Activated T-helper 17 cell treated with anti-CD3 and anti-CD28 coated beads, Interleukin-2, amount 50 U/mL, for 72 hours (primary cell): ENCODE measurements at regions not wholly inside any gene's neighbourhood (a gene's known extent, or its start where the extent isn't known, plus 50 kb on each side); places are given as distances from the start of the nearest gene placed in this dataset.

ENCODE experiments used
- ATAC-seq: fragments of 150-1000 bp; cut with Tn5 transposase; replicated peaks from 2 replicates; pipeline ENCODE4 v1.10.0; 2021; ENCODE audit warnings: mild to moderate bottlenecking, moderate library complexity
- H3K27ac Mint-ChIP-seq: one replicate; pipeline ENCODE4 v1.8.0; 2022; ENCODE audit warnings: mixed read lengths
- H3K27me3 Mint-ChIP-seq: one replicate; pipeline ENCODE4 v1.8.0; 2022; ENCODE audit warnings: mixed read lengths
- H3K36me3 Mint-ChIP-seq: one replicate; pipeline ENCODE4 v1.8.0; 2022; ENCODE audit warnings: low read depth, mild to moderate bottlenecking, mixed read lengths
- H3K4me1 Mint-ChIP-seq: one replicate; pipeline ENCODE4 v1.8.0; 2022; ENCODE audit warnings: mixed read lengths
- H3K4me3 Mint-ChIP-seq: one replicate; pipeline ENCODE4 v1.8.0; 2022; ENCODE audit warnings: mild to moderate bottlenecking, mixed read lengths
- H3K9me3 Mint-ChIP-seq: one replicate; pipeline ENCODE4 v1.8.0; 2022; ENCODE audit warnings: mixed read lengths

DNA sequence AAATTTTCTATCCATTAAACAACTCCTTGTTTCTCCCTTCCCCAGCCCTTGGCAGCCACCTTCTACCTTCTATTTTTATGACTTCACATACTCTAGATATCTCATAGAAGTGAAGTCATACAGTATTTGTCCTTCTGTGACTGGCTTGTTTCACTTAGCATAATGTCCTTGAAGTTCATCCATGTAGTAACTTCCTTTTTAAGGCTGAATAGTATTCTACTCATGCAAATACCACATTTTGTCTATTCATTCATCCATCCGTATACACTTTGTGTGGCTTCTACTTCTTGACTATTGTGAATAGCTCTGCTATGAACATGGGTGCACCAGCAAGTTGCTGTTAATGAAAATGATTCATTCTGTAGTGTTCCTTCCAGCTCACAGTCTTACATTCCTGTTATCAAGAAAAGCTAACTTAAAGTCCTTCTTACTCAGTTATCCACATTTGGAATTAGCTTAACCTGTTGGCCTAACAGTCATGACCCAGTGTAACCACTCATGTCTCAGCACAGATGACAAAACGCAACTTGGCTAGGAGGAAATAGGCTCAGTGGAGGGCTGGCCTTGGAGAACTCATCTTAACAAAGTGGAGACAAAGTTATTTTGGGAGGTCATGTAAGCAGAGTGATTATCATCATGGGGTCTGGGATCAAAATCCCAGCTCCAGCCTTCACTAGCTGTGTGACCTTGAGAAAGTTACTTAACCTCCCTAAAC, 129.7 kb upstream of the MAP3K1 start:
- peaks cover 52% of the 10 kb centered on the region for H3K4me1 Mint-ChIP-seq
- H3K27me3 Mint-ChIP-seq: no peaks in the 10 kb centered on the region
- H3K9me3 Mint-ChIP-seq: peaks cover 4% of the 10 kb centered on the region
- no peak overlapping the region for H3K27ac Mint-ChIP-seq
- peak; percentile 64 for ATAC-seq
- H3K36me3 Mint-ChIP-seq: no peaks in the 10 kb centered on the region
- peak overlapping the region; percentile 40 for H3K4me3 Mint-ChIP-seq

DNA sequence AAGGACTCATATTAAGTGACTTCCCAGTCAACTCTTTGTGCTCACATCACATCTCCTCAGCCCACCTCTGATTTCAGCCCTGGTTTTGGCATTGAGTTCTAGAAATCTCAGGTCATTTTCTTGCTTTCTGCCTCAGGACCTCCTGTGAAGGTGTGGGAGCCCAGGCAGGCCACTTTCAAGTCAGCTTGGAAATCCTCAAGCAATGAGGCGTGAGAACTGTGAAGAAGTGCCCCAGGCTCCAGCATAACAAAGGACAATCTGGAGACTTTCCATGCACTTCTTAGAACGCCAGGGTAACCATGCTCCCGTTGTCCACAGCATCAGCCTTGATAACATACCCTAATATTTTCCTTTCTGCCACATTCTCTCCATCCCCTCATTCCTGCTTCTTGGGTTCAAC, 131.2 kb upstream of the MAP3K1 start:
- Mint-ChIP-seq H3K4me1 (peaks cover 41% of the 10 kb centered on the region), H3K36me3 (no peaks in the 10 kb centered on the region), H3K4me3 (peak overlapping the region; percentile 4), H3K27me3 (no peaks in the 10 kb centered on the region), H3K27ac (no peak overlapping the region), H3K9me3 (peaks cover 4% of the 10 kb centered on the region)
- ATAC-seq: no peak

DNA sequence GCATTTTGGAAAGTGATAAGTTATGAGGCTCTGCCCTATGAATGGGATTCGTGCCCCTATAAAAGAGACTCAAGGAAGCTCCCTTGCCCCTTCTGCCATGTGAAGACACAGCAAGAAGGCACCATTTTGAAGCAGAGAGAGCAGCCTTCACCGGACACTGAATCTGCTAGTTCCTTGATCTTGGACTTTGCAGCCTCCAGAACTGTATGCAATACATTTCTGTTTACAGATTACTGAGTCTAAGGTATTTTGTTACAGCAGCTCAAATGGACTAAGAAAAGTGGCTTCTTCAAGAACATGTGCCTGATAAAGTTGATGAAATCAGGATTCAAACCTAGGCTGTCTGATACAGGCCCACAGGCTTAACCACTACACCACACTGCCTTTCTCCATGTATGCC, 131.6 kb upstream of the MAP3K1 start:
- H3K36me3 Mint-ChIP-seq: no peaks in the 10 kb centered on the region

DNA sequence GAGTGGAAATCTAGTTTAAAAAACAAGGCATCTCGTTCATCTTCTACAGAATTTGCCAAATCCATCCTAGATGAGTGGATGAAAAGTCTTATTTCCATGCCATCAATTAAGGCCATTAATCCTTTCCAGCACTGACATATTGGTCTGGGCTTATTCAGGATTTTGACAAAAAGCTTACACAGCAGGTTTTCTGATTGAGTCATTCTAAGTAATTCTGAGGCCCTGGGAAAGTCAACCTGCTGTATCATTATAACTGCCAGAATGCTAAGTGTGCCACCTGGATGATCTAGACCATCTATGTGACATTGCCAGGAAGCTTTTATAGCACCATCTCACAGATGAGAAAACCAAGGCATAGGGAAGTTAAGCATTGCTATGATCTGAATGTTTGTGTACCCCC, 132.1 kb upstream of the MAP3K1 start:
- ATAC-seq: no peak
- no peaks in the 10 kb centered on the region for H3K27me3 Mint-ChIP-seq
- peaks cover 38% of the 10 kb centered on the region for H3K4me1 Mint-ChIP-seq
- peaks cover 4% of the 10 kb centered on the region for H3K9me3 Mint-ChIP-seq
- H3K27ac Mint-ChIP-seq: no peak overlapping the region
- H3K4me3 Mint-ChIP-seq: no peak overlapping the region
- no peaks in the 10 kb centered on the region for H3K36me3 Mint-ChIP-seq

More for the DNA sequence above, 131.6 kb upstream of the MAP3K1 start:
- H3K27me3 Mint-ChIP-seq: no peaks in the 10 kb centered on the region
- H3K4me3 Mint-ChIP-seq: no peak overlapping the region
- peaks cover 43% of the 10 kb centered on the region for H3K4me1 Mint-ChIP-seq
- no peak overlapping the region for H3K27ac Mint-ChIP-seq
- ATAC-seq: no peak
- H3K9me3 Mint-ChIP-seq: peaks cover 4% of the 10 kb centered on the region

DNA sequence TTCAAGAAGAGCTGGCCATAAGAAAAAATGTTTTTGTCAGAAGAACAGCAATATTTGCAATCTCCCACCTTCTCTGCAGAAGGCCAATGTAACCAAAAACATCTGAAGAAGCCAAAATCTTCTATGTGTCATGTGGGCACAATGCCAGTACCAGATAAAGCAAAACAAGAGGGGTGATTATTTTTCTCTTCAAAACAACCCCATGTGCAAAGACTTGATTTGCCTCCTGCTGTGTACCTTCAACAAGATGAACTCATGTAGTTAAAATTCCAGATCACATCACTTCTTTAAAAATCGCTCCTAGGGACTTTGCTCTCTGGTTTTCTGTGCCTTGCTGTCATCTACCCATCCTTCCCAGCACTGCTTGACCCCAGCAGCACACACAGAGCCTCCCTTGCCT, 134.0 kb upstream of the MAP3K1 start:
- no peak for ATAC-seq
- no peaks in the 10 kb centered on the region for H3K36me3 Mint-ChIP-seq
- H3K4me1 Mint-ChIP-seq: peaks cover 31% of the 10 kb centered on the region
- H3K9me3 Mint-ChIP-seq: peaks cover 4% of the 10 kb centered on the region
- H3K4me3 Mint-ChIP-seq: no peak overlapping the region
- no peak overlapping the region for H3K27ac Mint-ChIP-seq
- no peaks in the 10 kb centered on the region for H3K27me3 Mint-ChIP-seq

DNA sequence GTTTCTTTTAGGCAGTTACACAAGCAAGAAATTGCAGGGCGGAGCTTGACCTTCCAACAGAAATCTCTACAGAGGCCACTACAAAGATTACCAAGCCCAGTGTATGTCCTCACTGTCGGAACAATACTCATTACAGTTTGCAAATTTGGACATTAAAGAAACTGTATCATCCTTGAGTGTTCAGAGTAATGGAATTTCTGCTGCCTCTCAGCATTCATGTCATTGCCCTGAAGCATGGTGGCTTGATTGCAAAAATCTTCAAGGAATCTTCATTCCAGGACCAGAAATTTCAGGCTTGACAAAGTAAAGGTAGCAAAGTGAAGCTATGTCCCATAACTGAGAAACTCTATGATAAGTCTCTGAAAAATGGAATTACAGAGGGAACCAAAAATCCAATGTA, 134.6 kb upstream of the MAP3K1 start:
- Mint-ChIP-seq H3K4me1 (peaks cover 29% of the 10 kb centered on the region), H3K36me3 (no peaks in the 10 kb centered on the region), H3K4me3 (no peak overlapping the region), H3K9me3 (peaks cover 4% of the 10 kb centered on the region), H3K27ac (no peak overlapping the region), H3K27me3 (no peaks in the 10 kb centered on the region)
- ATAC-seq: no peak

DNA sequence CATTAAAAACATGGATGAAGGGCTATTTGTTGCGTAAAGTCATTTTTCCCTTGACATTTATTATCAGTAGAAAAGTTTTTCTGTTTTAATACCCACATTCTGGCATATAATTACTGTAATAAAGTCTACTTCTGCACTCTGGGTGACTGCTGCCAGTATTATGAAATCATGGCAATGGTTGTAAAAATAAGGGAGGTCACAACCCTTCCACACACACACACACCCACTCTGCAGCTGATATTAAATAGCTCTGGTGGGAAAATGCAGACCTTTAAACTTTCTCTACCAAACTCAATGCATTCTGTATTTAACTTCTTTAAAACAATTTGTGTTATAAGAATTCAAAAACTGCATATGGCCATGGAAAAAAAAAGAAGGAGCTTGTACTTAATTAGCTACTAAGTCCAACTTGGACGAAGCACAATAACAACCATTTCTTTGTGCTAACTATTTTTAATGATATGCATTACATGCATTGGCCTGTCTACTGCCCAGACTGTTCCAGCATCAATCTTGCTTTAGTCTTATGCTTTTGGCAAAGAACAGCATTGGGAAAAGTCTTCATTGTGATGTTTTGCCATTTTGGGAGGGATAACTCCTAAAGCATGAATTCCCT, 137.6 kb upstream of the MAP3K1 start:
- Mint-ChIP-seq H3K27me3 (no peaks in the 10 kb centered on the region), H3K9me3 (peaks cover 8% of the 10 kb centered on the region), H3K36me3 (no peaks in the 10 kb centered on the region), H3K4me3 (no peak overlapping the region), H3K27ac (no peak overlapping the region), H3K4me1 (peaks cover 27% of the 10 kb centered on the region)
- ATAC-seq: no peak

DNA sequence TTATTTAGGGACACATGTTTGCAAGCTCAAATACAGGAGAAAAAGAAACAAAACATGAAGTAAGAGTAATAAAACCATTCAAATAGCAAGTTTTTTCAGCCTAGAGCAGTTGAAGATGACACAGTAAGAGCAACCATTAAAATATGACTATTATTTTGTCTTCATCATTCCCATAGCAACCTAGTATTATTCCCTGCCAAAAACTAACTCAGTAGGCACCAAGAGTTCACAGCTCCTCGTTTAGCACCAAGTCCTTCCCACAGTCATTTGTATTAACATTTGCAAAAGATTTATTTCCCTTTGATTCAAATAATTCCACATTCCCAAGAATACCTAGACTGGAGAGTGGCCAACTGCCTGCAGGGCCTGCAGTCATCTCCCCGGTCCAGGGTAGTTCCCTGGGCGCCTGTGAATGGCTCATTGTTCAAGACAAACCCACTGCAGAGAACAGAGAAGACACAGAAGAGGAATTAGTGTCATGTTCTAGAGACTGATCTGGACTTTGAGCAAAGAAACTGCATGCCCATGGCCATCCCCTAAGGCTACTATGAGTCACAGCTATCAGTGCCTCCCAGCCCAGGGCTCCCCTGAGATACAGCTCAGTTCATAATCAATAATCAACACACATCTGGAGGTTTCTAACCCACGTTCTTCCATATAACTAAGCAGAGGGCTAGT, 139.1 kb upstream of the MAP3K1 start:
- Mint-ChIP-seq H3K27ac (peak overlapping the region; percentile 7), H3K9me3 (peaks cover 4% of the 10 kb centered on the region), H3K4me1 (peaks cover 18% of the 10 kb centered on the region), H3K36me3 (no peaks in the 10 kb centered on the region), H3K4me3 (no peak overlapping the region), H3K27me3 (no peaks in the 10 kb centered on the region)
- ATAC-seq: no peak

DNA sequence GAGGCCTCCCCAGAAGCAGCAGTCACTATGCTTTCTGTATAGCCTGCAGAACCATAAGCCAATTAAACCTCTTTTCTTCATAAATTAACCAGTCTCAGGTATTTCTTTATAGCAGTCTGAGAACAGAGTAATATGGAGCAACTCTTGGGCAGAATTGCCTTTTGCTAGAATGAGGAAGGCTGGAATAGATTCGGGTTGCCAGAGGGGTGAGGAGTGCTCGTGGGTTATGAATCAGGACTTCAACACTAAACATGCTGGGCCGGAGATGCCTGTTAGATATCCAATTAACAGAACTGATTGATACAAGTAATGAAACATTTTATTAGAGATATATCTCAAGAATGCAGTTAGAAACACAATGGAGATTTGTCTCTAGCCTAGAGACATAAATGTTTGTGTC, 140.9 kb upstream of the MAP3K1 start:
- Mint-ChIP-seq H3K9me3 (peaks cover 4% of the 10 kb centered on the region), H3K4me3 (no peak overlapping the region), H3K27me3 (no peaks in the 10 kb centered on the region), H3K27ac (no peak overlapping the region), H3K36me3 (no peaks in the 10 kb centered on the region), H3K4me1 (peaks cover 22% of the 10 kb centered on the region)
- ATAC-seq: no peak

DNA sequence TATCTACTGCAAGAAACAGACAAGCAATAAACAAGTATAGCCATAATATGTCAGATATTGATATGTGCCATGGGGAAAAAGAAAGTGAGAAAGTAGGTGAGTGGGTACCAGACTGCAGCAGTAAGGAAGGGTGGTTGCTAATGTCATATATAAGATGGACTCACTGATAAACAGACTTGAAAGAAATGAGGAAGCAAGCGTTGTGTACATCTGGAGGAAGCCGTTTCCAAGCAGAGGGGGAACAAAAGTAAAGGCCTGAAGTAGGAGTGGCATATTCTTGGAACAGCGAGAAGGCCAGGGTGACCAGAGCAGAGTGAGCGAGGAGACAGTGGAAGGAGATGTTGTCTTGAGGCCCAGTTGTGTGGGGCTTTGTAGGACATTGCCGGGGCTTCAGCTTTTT, 142.2 kb upstream of the MAP3K1 start:
- Mint-ChIP-seq H3K27ac (no peak overlapping the region), H3K4me1 (peaks cover 18% of the 10 kb centered on the region), H3K27me3 (no peaks in the 10 kb centered on the region), H3K36me3 (no peaks in the 10 kb centered on the region), H3K9me3 (peaks cover 4% of the 10 kb centered on the region), H3K4me3 (peak overlapping the region; percentile 7)
- ATAC-seq: no peak

DNA sequence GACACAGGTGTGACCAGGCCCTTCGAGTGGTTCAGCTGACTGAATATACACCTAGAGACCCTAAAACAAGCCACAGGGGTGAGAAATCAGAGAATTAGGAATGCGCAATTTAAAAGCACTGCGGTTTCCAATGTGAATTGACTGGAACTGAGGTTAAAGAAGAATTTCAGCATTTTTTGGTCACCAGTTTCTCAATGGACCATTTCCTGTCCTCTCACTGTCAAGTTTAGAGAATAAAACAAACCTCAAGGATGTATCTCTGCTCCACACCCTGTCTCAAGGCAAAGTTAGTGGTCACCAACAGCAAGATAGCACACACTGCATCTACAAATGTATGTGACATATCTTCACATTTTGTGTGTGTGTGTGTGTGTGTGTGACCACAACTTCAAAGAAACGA, 143.8 kb upstream of the MAP3K1 start:
- Mint-ChIP-seq H3K27ac (no peak overlapping the region), H3K36me3 (no peaks in the 10 kb centered on the region), H3K27me3 (no peaks in the 10 kb centered on the region), H3K4me3 (no peak overlapping the region), H3K4me1 (peaks cover 23% of the 10 kb centered on the region), H3K9me3 (peaks cover 4% of the 10 kb centered on the region)
- ATAC-seq: no peak

DNA sequence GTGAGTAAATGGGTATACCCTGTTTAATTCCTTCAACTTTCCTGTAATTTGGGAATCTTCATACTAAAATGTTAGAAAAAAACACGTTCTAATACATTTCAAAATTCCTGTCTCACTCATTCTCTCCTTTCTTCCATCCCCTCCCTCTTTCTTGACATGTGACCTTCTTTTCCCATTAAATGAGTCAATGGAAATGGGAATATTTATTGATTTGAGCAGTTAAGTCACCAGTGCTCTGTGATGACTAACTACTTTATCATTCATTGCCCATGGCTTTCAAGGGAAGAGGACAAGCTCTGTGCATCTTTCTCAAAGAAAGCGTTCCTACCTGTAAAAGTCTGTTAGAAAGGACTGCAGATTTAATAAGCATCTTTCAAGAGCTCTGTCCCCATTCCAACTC, 144.4 kb upstream of the MAP3K1 start:
- Mint-ChIP-seq H3K9me3 (peaks cover 4% of the 10 kb centered on the region), H3K27ac (no peak overlapping the region), H3K27me3 (no peaks in the 10 kb centered on the region), H3K4me1 (peaks cover 23% of the 10 kb centered on the region), H3K4me3 (peak overlapping the region; percentile 8), H3K36me3 (no peaks in the 10 kb centered on the region)
- no peak for ATAC-seq

DNA sequence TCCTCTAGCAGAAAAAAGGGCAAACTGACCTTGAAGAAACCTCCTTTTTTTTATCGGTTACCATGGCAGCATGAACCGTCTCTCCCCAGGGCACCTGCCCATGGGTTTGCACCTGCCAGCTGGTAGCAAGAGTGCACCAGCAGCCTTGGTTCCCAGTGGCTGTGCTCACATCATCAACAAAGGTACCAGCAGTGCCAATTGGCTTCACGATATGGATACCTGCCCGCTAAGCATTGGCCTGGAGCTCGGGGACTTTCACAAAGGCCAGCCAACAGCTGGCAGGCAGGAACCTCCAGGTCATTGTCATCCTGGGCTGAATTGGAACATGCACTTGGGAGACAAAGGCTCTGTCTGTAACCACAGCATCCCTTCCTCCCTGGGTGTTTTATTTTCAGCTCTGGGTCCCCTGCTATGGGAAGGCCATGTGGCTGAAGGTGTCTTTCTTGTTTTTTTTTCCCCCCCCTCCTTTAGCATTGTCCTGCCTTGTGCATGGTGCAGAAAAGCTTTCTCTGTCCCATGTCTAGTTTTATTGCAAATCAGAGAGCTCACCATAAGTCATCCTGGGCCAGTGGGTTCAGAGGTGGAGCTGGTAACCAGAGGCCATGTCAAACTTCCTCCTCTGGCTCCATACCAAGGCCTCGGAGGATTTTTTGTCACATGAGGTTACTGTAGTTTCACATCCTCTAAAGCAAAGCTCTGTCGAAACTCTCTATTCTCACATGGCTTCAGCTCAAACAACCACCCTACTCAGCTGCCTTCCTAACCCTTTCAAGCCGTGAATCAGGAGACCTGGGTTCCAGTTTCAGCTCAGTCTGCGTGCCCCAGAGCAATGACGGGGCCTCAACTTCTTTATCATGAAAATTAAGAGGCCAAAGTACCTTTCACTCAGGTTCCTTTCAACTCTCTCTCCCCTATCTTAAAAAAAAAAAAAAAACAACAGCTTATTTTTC, 145.5 kb upstream of the MAP3K1 start:
- peak overlapping the region; percentile 21 for H3K27ac Mint-ChIP-seq
- H3K4me3 Mint-ChIP-seq: peak overlapping the region; percentile 8
- no peaks in the 10 kb centered on the region for H3K36me3 Mint-ChIP-seq
- ATAC-seq: peak; percentile 95
- H3K4me1 Mint-ChIP-seq: peaks cover 27% of the 10 kb centered on the region
- H3K27me3 Mint-ChIP-seq: no peaks in the 10 kb centered on the region
- peaks cover 4% of the 10 kb centered on the region for H3K9me3 Mint-ChIP-seq

DNA sequence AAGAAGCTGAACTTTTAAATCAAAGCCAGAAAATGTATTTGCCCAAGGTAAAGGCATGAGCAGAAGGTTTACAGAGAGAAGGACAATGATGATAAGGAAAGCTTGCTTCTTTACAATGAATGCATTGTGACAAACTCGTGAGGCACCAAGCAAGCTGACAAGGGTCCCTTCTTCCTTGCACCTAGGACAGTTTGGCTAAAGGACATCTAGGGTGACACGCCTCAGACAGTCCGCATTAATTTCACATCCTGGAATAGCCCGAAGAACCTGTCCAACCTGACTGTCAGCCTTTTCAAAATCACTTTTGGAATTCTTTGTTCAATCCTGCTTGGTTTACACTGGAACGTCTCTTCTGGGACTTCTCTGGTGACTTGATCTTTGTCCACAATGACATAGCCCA, 146.4 kb upstream of the MAP3K1 start:
- H3K9me3 Mint-ChIP-seq: no peaks in the 10 kb centered on the region
- no peaks in the 10 kb centered on the region for H3K27me3 Mint-ChIP-seq
- H3K4me3 Mint-ChIP-seq: no peak overlapping the region
- no peak overlapping the region for H3K27ac Mint-ChIP-seq
- no peaks in the 10 kb centered on the region for H3K36me3 Mint-ChIP-seq
- peaks cover 27% of the 10 kb centered on the region for H3K4me1 Mint-ChIP-seq
- ATAC-seq: no peak
